DMS153 (cell line): ENCODE measurements at regions not wholly inside any gene's neighbourhood (a gene's known extent, or its start where the extent isn't known, plus 50 kb on each side); places are given as distances from the start of the nearest gene placed in this dataset.
"Not testable (repeated sequence)": the region's sequence is repeated elsewhere in the genome, so short reads cannot be mapped to it uniquely, and the experiment has no call there.

ENCODE experiments used
- DNase-seq: peaks from one replicate; lab custom pipeline; 2025; lab: John Stamatoyannopoulos, UW

DNA sequence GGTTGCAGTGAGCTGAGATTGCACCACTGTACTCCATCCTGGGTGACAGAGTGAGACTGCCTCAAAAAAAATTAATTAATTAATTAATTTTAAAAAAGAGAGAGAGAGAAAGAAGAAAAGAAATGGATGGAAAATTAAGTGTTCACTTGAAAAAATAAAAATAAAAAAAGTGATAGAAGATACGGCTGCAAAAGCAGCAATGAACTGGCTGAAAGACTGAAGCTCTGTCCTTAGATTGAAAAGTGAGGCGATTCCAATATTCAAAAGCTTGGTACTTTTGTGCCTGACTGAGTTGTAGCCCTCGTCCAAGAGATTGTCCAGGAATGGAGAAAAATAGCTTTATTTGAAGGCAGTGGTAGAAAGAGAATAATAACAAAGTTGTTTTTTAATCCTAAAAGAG lies 154.6 kb downstream of the ADSS2 start:
- no peak for DNase-seq

DNA sequence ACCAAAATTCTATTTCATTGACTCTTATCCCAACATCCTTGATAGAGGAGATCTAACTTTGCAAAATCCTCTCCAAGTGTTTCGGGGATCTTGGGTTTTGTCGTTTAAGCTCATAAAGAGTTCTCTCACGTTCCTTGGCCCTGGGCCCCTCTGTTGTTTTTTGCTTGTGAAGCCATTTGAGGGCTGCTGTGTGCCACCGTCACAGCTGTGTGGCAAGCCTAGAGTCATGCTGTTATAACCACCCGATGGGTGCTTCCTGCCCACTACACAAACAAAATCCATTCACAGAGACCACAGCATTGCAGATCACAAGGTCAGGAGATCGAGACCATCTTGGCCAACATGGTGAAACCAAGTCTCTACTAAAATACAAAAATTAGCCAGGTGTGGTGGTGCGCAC lies 154.1 kb downstream of the ADSS2 start:
- DNase-seq = no peak

DNA sequence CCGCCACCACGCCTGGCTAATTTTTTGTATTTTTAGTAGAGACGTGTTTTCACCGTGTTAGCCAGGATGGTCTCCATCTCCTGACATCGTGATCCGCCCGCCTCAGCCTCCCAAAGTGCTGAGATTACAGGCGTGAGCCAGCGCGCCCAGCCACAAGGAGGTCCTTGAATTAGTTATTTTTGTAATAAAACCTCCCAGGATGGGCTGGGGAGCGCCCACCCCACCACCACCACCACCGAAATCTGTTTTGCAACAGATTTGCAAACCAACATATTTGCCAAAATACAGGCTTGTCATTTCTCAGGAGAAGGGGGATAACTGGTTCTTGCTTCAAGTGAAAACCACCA lies 151.7 kb downstream of the ADSS2 start:
- not testable (repeated sequence) for DNase-seq

DNA sequence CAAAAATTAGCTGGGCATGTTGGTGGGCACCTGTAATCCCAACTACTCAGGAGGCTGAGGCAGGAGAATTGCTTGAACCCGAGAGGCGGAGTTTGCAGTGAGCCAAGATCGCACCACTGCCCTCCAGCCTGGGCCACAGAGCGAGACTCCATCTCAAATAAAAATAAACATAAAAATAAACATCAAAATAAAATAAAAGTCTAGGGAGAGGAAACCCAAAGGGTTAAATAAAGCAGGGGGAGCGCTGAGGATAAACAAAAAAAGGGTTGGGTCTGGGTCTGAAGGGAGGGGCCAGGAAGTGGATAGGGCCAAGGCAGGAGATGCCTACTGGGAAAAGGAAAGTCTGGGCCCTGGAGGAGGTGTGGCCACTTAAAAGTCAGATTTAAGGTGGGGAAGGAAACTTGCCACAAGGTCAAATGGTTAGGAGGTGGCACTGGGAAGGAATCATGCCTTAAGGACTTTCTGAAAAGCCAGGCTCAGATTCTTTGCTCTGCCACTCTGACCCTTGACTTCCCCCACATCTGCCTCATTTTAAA lies 150.0 kb downstream of the ADSS2 start:
- DNase-seq = no peak

DNA sequence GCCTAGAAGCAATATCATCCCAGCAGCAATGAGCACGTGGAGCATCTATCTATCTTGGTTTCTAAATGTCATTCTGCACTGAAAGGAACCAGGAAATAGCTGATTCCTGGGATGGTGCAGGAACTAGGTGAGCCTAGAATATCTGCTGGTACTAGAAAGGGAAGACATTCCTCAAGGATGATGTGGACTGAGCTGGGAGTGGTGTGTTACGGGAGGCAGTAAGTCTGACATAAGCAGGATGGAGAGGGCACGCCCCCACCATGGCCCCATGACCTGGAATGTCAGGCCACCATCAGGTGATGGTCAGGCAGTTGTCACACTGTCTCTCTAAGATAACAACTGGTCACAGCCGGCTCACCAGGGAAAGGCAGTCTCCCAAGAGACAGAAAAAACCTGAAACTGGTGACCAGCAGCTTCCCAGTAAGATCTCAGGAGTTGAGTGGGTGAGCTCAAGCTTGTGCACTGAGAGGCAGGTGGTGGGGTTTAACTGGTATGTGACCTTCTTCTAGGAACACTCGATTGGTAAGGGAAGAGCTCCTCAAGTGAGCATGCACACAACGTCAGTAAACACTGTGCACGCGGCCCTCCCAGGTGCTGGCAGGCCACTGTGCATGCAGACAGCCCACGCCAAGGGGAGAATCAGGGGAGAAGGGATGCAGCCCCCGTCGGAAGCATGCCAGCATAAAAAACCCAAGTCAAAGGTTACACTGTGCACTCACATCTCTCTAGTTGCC lies 148.7 kb downstream of the ADSS2 start:
- DNase-seq = peak; percentile 27

DNA sequence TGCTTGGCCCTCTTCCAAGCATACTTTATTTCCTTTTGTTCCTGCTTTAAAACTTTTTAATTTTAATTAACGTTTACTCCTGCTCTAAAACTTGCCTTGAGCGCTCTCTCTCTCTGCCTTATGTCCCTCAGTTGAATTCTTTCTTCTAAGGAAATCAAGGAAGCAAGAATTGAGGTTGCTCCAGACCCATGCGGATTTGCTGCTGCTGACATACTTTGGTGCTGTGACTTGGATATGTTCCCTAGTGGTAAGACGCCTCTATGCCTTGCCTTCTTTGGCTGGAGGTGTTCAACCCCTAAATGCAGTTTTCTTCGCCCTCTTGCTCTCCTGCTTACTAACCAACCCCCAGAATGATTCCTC lies 148.1 kb downstream of the ADSS2 start:
- no peak for DNase-seq

DNA sequence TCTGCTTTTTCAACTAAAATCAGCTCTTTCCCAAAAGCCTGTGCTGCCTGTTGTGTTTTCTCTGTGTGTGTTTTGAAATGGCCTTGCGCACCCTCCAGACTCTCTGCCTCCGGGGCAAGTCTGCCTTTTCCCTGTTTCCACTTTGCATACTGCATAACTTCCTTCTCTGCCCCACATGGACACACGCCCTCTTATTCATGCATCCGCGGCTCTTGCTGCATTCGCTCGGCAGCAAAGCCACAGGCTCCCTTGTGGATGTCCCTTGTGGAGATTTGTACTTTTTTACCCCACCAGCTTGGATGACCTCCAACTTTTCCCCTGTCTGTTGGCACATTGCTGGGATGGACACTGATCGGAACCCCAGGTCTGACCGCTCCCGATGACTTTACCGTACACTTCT lies 147.6 kb downstream of the ADSS2 start:
- DNase-seq = no peak

DNA sequence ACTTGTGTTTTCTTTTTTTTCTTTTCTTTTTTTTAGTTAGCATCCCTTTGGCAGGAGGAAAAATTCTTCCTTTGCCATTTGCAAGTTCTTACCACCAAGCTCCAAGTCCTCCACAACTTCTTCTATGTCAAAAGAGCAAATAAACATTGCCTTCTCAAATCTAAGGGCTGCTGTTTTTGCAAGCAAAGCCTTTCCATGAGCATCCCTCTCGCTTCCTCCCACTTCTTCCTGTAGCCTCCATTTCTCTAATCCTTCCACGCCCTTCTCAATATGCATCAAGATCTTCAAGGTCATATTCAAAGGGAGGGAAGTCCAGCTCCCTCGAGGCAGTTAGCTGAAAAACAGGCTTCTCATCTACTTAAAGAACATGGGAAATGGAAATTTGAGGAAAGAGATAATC lies 147.1 kb downstream of the ADSS2 start:
- no peak for DNase-seq

DNA sequence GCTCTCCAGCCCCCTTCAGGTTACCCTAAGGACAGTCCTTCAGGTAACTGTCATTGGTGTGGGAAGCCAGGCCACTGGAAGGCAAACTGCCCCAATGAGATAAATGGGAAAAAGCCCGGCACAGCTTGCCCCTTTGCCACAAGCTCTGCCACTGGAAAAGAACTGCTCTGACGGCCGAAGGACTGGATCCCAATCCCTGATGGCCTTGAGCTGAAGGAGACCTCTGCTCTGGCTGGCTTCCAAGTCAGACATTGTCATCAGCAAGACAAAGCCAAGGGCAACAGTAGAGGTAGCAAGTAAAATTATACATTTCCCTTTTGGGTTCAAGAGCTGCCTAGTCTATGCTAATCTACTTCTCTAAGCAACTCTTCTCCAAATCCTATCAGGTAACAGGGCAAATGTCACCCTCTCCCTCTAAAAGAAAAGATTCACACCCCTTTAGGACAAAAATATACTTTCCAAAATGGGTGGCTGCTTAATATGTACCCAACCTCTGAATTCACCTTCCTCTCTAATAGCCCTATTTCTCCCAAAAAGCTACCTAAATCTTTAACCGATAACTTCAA lies 145.8 kb downstream of the ADSS2 start:
- no peak for DNase-seq

DNA sequence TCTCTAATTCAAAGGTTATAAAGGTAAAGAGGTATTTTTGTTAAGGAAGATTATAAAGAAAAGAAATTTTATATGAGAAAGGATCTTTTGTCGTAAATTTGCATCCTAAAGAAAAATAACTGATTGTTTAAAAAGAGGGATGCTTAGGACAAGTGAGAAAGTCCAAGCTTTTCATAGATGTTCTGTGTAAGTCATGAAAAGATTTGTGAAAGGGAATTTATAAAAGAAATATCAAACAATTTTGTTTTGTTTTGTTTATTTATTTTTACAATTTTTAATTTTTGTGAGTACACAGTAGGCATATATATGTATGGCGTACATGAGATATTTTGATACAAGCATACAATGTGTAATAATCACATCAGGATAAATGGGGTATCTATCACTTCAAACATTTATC lies 145.2 kb downstream of the ADSS2 start:
- DNase-seq = no peak

DNA sequence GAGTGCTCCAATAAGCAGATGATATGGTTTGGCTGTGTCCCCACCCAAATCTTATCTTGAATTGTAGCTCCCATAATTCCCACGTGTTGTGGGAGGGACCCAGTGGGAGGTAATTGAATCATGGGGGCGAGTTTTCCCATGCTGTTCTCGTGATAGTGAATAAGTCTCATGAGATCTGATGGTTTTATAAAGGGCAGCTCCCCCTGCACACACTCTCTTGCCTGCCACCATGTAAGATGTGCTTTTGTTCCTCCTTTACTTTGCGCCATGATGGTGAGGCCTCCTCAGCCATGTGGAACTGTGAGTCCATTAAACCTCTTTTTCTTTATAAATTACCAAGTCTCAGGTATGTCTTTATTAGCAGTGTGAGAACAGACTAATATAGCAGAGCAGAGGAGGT lies 142.5 kb downstream of the ADSS2 start:
- DNase-seq = not testable (repeated sequence)

DNA sequence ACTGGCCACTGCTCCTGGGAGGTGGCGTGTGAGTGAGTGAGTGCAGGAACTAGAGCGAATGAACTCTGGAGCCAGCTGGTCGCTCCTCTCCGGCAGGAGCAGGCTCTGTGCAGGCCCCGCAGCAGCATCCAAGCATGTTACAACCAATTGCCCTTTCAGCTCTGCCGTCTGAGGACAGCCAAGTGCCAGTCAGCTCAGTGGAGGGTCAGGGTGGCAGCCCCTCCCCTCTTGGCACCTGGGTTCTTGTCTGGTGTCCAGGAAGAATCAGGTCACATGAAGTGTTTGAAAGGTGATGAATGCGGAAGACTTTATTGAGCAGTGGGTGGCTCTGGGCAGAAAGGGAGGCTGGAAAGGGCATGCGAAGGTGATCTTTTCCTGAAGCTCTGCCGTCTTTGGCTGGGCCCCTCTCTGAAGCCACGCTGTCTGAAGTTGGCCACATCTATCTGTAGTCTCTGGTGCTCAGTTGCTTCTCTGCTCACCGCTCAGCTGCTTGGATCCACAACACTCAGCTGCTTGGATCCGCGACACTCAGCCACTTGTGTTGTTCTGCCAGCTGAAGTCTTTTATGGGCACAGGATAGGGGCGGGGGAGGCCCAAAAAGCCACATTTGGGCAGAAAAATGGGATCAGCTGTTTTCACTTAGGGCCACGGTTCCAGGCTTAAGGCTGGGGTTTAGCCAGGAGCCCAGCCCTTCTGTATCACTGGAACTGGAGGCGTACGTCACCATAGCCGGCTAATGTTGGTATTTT lies 139.8 kb downstream of the ADSS2 start:
- DNase-seq = no peak

DNA sequence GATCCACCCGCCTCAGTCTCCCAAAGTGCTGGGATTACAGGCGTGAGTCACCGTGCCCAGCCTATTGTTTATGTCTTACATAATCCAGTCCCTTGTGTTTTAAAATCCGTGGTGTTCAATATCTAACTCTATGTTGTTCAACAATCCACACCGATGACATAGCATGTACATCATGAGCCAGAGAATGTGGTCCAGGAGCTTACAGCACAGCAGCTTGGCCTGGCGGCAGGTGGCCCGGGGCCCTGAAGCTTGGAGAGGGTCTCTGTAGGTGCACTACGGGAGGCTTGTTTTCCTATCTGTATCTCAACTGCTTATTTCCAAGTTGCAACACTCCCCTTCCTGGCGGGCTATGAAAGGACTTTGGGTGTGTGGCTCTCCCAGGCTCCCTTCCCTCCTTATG lies 138.4 kb downstream of the ADSS2 start:
- DNase-seq = no peak

DNA sequence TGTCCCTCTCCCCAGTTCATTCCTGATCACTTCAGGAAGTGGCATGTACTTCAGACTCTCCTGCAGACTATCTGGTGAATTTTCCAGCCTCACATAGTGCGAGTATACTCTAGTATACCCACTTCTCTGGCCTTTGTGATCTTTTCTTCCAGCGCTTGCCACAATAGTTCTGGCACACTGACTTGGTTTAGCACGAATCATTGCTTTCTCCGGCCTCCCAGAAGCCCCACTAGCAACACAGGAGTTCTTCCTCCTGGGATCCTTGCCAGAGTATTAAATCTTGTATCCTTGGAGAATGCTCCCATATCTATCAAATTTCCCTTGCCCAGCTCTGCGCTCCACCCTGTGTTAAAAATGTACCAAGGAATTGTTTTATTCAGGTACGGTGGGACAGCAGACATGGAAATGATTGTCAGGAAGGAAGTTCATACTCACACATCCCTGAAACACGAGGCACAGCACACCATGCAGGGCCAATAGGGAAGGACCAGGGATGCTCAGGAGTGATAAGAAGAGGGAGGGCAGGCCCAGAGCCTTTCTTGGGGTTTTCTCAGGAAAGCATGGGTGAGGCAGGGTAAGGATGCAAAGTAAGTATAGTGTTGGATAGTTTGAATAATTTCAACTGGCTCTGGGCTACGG lies 136.7 kb downstream of the ADSS2 start:
- no peak for DNase-seq

DNA sequence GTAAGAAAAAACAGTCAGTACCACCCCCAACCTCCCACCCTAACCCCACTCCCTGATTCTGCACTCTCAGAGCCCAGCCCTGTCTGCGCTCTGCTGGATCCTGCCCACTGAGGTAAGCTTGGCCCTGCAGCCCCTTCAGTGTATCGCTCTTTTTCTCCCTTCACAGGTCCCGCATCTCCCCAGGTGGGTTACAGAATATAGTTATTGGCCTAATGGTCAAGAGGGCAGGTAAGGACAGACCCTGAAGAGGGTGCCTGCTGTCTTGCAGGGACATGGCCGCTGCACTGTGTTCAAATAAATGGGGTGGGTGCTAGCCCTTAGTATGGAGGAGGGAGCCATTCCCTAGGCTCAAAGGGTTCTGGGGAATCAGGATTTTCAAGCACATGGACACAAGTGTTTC lies 135.7 kb downstream of the ADSS2 start:
- no peak for DNase-seq

DNA sequence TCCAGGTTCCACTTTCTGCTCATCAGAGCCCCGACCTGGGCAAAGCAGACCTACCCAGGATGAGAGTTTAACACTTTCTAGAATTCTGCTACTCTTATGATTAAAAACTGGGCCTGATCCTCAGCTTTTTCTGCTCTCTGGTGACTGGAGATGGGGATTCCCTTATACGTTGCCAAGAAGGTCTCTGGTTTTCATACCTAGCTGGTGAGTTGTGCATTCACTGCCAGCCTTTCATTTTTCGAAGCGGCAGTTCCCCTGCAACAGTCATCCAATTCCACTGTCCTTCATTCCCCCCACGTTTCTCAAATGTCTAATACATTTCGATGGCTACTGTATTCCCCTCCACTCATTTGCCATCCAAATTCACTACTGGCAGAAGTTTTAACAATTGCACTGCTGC lies 135.3 kb downstream of the ADSS2 start:
- no peak for DNase-seq

DNA sequence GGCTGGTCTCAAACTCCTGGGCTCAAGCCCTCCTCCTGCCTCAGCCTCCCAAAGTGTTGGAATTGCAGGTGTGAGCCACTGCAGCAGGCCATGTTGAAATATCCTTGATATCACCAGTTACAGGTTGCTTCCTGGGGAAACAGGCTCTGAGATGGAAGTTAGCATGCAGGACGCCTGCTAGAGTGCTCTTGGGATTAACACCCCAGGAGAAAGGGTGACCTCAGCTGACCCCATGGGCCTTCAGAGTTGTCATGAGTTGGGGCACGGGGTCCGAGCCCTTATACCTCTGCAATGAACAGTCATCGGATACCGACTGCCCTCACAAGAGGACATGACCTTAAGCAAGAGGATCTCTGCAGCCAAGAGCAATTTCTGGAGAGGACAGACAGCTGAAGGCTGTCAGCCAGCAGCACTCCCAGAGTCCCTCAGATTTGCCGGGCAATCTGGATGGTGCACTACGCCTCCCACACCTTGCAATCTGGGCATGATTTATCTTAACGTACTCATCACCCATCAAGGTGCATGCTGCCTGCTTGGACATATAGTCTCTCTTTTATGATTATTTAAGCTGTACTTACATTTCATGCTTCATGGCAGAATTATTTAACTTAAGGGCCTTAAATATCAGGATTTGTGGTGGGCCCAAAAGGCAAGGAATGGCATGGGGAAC lies 134.6 kb downstream of the ADSS2 start:
- DNase-seq = no peak

DNA sequence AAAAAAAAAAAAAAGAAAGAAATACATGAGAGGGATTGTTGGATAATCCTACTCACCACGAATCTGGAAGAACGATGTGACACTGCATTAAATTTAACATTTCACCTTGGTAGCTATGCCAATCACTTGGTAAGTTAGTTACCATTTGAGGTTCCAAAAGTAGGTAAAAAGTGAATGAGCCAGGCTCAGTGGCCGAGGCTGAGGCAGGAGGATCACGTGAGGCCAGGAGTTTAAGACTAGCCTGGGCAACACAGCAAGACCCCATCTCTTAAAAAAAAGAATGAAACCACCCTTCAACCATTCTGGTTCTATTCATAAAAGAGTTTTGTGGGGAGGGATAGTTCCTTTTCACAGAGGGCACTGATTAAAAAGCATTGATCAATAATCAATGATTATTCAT lies 133.6 kb downstream of the ADSS2 start:
- DNase-seq = no peak

DNA sequence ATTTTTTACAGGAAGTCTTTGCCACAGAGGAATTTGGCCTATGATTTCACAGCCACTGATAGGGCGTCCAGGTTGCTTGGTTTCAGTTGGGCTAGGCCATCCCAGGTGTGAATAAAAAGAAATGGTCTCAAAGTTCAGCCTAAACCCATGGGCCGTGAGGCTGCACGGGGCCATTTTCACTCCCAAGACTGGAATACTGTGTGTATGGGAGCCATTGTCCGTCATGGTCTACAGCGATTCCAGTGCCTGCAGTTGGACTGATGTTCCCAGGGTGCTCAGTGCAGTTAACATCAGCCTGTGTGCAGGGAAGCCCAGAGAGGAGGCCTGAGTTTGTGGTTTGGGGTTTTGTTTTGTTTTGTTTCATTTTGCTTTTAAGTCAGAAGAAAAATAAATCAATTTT lies 133.2 kb downstream of the ADSS2 start:
- DNase-seq = no peak

DNA sequence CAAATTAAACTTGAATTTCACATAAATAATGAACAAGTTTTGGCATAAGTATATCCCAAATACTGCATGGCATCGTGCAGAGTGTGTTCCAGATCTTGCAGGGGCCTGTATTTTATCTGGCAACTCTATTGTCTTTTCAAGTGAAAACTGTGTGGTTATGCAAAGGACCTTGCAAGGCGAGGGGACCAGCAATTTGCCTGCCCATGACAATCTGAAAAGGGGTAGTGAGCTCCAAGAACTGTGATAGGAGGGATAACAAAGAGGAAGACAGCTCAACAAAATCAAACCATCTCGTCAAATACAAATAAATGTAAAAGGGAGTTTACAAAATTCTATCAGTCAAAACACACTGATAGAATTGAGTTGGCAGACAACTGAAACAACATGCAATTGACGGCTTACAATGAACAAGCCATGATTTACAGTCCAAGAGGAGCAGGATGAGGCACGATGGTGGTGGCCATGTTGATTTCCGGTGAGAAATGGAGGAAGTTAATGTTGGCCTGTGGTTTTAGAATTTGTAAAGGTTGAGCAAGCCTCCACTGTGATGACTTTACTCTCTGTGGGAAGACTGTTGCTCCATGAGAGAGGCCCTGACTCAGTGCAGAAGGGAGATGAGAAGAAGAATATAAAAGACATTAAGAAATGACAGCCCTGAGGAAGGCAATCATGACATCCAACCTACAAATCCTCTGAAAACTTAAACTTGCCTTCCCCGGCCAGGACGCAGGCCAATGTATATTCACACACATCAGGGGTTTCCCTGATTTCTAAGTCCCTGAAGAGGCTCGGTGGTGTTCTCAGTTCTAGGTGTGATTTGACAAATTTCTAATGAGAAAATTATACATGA lies 132.2 kb downstream of the ADSS2 start:
- no peak for DNase-seq

DNA sequence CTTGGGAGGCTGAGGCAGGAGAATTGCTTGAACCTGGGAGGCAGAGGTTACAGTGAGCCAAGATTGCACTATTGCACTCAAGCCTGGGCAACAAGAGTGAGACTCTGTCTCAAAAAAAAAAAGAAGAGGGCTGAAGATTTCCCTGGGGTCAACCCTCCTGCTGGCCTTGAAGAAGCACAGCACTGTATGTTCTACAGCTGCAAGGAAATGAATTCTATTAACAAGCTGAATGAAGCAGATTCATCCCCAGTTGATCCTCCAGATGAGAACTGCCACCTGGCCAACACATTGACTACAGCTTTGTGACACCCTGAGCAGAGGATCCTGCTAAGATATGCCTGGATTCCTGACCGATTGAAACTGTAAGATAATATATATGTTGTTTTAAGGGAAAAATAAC lies 129.5 kb downstream of the ADSS2 start:
- no peak for DNase-seq
